ENCODE measurements at regions not wholly inside any gene's neighbourhood (a gene's known extent, or its start where the extent isn't known, plus 50 kb on each side); places are given as distances from the start of the nearest gene placed in this dataset.

DNA sequence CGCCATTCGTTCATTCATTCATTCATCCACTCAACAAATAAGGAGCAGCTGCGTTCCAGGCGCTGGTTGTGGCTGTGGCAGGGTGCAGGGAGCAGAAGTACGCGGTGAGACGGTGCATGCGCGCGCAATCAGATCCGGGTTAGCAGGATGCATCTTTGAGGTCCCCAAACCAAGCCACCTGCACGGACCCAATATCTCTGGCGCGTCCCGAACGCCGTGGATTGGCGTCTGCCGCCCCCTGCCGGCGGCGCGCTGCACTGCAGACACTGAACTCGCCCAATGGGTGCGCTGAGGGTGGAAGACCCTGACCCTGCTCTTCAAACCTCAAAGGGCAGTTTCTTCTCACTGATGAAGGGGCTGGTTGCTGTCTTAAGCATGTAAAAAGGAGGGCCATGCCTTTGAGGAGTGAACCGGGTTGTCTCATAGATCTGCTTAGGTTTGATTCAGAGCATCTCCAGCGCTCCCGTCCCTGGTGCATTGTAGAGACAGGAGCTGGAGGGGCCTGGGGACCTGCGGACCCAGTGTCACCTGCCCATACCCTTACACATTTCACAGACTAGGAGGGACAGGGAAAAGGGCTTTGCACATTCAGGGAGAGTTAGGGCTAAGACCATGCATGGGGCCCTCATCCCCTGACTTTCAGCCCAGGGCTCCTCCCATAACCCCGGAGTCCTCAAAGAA is 102.5 kb downstream of the RAMP3 start:
- H3K27me3 ChIP-seq (ENCODE audit: control insufficient read depth in 4 of 4, insufficient read depth in 4 of 4, low read length in 3 of 4) = peaks cover 0 to 3% (median 0%) of the 10 kb centered on the region in 4 donors
- DNase-seq (ENCODE audit: low spot score) = peak; percentile 86
- no peak overlapping the region for H3K27ac ChIP-seq (ENCODE audit: low read depth in 1 of 2, low read length in 2 of 2)
- no peaks in the 10 kb centered on the region for H3K36me3 ChIP-seq (ENCODE audit: control insufficient read depth in 4 of 4, insufficient read depth in 3 of 4, low read depth in 1 of 4, low read length in 3 of 4)
- 23% methylated on average over 30 of the region's 30 CpGs for WGBS
- no peak for TF ChIP-seq ATF3 (IDR thresholded peaks at IDR 0.05)
- TF ChIP-seq YY1 (IDR thresholded peaks at IDR 0.05) = no peak
- TF ChIP-seq, protein P1, sequence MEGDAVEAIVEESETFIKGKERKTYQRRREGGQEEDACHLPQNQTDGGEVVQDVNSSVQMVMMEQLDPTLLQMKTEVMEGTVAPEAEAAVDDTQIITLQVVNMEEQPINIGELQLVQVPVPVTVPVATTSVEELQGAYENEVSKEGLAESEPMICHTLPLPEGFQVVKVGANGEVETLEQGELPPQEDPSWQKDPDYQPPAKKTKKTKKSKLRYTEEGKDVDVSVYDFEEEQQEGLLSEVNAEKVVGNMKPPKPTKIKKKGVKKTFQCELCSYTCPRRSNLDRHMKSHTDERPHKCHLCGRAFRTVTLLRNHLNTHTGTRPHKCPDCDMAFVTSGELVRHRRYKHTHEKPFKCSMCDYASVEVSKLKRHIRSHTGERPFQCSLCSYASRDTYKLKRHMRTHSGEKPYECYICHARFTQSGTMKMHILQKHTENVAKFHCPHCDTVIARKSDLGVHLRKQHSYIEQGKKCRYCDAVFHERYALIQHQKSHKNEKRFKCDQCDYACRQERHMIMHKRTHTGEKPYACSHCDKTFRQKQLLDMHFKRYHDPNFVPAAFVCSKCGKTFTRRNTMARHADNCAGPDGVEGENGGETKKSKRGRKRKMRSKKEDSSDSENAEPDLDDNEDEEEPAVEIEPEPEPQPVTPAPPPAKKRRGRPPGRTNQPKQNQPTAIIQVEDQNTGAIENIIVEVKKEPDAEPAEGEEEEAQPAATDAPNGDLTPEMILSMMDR (IDR thresholded peaks at IDR 0.05; ENCODE audit: low read depth, low read length, missing input control) = peak; percentile 90
- peak; percentile 85 to 91 for TF ChIP-seq RAD21 (IDR thresholded peaks at IDR 0.05)
- H3K4me3 ChIP-seq (ENCODE audit: low read depth in 1 of 3, low read length in 3 of 3) = no peak overlapping the region
- no peaks in the 10 kb centered on the region for H3K9me3 ChIP-seq (ENCODE audit: control insufficient read depth in 4 of 4, low read length in 3 of 4)
- no peaks in the 10 kb centered on the region for H3K4me1 ChIP-seq (ENCODE audit: control insufficient read depth in 4 of 4, insufficient read depth in 4 of 4, low read length in 3 of 4)
- H3K9ac ChIP-seq (ENCODE audit: low read depth in 1 of 2, low read length in 2 of 2) = no peak overlapping the region

GRCh38 chr7:45267262-45267661 is 109.7 kb downstream of the RAMP3 start:
- Histone ChIP-seq H3K4me1 (ENCODE audit: control insufficient read depth in 4 of 4, insufficient read depth in 4 of 4, low read length in 3 of 4) (no peaks in the 10 kb centered on the region), H3K27ac (ENCODE audit: low read depth in 1 of 2, low read length in 2 of 2) (no peak overlapping the region), H3K9ac (ENCODE audit: low read depth in 1 of 2, low read length in 2 of 2) (no peak overlapping the region), H3K27me3 (ENCODE audit: control insufficient read depth in 4 of 4, insufficient read depth in 4 of 4, low read length in 3 of 4) (peaks cover 0 to 9% (median 2%) of the 10 kb centered on the region in 4 donors), H3K36me3 (ENCODE audit: control insufficient read depth in 4 of 4, insufficient read depth in 3 of 4, low read depth in 1 of 4, low read length in 3 of 4) (no peaks in the 10 kb centered on the region), H3K4me3 (ENCODE audit: low read depth in 1 of 3, low read length in 3 of 3) (no peak overlapping the region), H3K9me3 (ENCODE audit: control insufficient read depth in 4 of 4, low read length in 3 of 4) (no peaks in the 10 kb centered on the region)
- 44% methylated on average over 9 of the region's 9 CpGs for WGBS
- DNase-seq (ENCODE audit: low spot score) = no peak
- TF ChIP-seq FOXA2 (IDR thresholded peaks at IDR 0.05) (no peak), REST (IDR thresholded peaks at IDR 0.05) (peak; percentile 93)
- TF ChIP-seq, protein P1 (IDR thresholded peaks at IDR 0.05; ENCODE audit: low read depth, low read length, missing input control) = no peak

DNA sequence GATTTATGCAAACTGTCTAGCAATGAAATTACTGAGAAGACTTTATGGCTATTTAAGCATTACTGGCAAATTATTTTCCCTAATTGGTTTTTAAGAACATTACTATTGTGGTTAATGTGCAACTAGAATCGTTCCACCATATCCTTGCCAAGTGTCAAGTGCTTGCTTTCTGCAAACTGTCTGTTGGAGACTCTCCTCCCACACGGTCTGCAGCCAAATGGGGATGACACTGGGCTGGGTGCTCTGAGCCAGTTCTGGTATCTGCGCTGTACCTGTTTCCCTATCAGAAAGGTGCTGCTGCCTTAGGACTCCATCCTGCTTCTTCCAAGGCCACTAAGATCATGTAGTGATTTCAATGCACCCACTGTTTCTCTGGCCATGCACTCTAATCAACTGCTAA is 110.4 kb downstream of the RAMP3 start:
- 57% methylated on average over 3 of the region's 3 CpGs for WGBS
- DNase-seq (ENCODE audit: low spot score) = no peak
- Histone ChIP-seq H3K4me1 (ENCODE audit: control insufficient read depth in 4 of 4, insufficient read depth in 4 of 4, low read length in 3 of 4) (no peaks in the 10 kb centered on the region), H3K27me3 (ENCODE audit: control insufficient read depth in 4 of 4, insufficient read depth in 4 of 4, low read length in 3 of 4) (peaks cover 0 to 9% (median 2%) of the 10 kb centered on the region in 4 donors), H3K4me3 (ENCODE audit: low read depth in 1 of 3, low read length in 3 of 3) (no peak overlapping the region), H3K27ac (ENCODE audit: low read depth in 1 of 2, low read length in 2 of 2) (no peak overlapping the region), H3K36me3 (ENCODE audit: control insufficient read depth in 4 of 4, insufficient read depth in 3 of 4, low read depth in 1 of 4, low read length in 3 of 4) (no peaks in the 10 kb centered on the region), H3K9me3 (ENCODE audit: control insufficient read depth in 4 of 4, low read length in 3 of 4) (no peaks in the 10 kb centered on the region), H3K9ac (ENCODE audit: low read depth in 1 of 2, low read length in 2 of 2) (no peak overlapping the region)
- TF ChIP-seq RAD21 (IDR thresholded peaks at IDR 0.05) = no peak
- TF ChIP-seq EGR1 (IDR thresholded peaks at IDR 0.05; ENCODE audit: low read depth in 2 of 2) = no peak
- TF ChIP-seq, protein P1 (IDR thresholded peaks at IDR 0.05; ENCODE audit: low read depth, low read length, missing input control) = no peak
- TF ChIP-seq YY1 (IDR thresholded peaks at IDR 0.05) = no peak
- no peak for TF ChIP-seq TAF1 (conservative IDR thresholded peaks at IDR 0.05)
- TF ChIP-seq RXRA (IDR thresholded peaks at IDR 0.05) = no peak
